Cardiac muscle cell (in vitro differentiated cells and primary cell): ENCODE measurements at regions not wholly inside any gene's neighbourhood (a gene's known extent, or its start where the extent isn't known, plus 50 kb on each side); places are given as distances from the start of the nearest gene placed in this dataset.

Experiments
- DNase-seq, 2 donors: peaks; one replicate each; pipeline versions ENCODE4 v3.0.0 to v3.0.0-alpha.2; 2010 to 2017; ENCODE audit warnings: low read depth in 1 of 2, low spot score in 1 of 2
- H3K27ac ChIP-seq: fragments of 200-600 bp; sonication (generic); 2 replicates; pipeline ENCODE4 v1.5.1; 2016
- H3K27me3 ChIP-seq: fragments of 200-600 bp; sonication (generic); 2 replicates; pipeline ENCODE4 v1.6.0; 2016; ENCODE audit warnings: control low read depth
- H3K36me3 ChIP-seq: fragments of 200-600 bp; sonication (generic); 2 replicates; pipeline ENCODE4 v1.5.1; 2016; ENCODE audit warnings: control low read depth
- H3K4me1 ChIP-seq: fragments of 200-600 bp; sonication (generic); 2 replicates; pipeline ENCODE4 v1.8.1; 2017; ENCODE audit warnings: low read depth, mild to moderate bottlenecking, mixed run types
- H3K4me3 ChIP-seq: fragments of 200-600 bp; sonication (generic); 2 replicates; pipeline ENCODE4 v1.5.1; 2016; ENCODE audit warnings: mild to moderate bottlenecking
- H3K9me3 ChIP-seq: fragments of 200-600 bp; sonication (generic); 2 replicates; pipeline ENCODE4 v1.5.1; 2017; ENCODE audit warnings: low read depth, mild to moderate bottlenecking, control low read depth
- CTCF ChIP-seq: IDR thresholded peaks from 2 replicates; pipeline ENCODE4 v1.5.1; 2012; ENCODE audit warnings: low read depth, mild to moderate bottlenecking, low read length

- H3K4me1 ChIP-seq, result no peaks in the 10 kb centered on the region
- H3K27me3 ChIP-seq, result no peaks in the 10 kb centered on the region
- no peak for TF ChIP-seq CTCF
Observed at GRCh38 chr10:42973411-42973810, 103.5 kb upstream of the RET start.

DNA sequence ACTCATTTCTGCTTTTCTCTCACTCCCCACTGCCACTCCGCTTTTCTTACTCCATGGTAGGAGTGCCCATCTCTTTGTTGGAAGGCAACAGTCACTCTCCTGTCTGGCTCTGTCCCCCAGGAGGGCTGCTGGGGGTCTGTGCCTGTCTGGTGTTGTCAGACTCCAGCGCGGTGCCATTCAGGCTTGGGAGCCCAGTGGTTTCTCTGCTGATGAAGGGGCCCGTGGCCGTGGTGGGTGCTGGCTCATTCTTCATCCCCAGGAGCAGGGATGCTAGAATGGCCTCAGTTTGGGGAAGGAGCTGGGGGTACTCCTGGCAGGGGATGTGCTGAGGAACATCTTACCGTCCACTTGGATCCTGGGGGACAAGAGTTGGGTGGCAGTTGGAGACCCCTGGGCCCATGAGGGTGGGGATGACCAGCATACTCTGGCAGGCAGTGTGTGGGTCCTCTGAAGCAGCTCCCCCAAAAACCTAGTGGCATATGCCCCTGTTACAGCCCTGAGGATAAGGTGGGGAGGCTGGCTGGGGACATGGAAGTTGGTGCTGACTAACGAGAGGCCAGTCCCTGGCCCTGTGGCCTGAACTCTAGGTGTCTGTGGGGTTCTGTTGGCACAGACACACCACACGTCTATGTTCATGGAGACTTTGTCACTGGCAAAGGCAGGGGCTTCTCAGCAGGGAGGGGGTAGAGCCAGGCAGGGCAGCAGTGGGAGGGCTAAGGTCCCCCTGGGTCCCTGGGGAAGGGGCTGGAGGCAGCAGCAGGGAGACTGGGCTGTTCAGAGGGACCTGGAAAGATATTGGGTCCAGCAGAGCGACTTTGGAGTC is 102.8 kb upstream of the RET start:
- no peak overlapping the region for H3K27ac ChIP-seq
- no peaks in the 10 kb centered on the region for H3K27me3 ChIP-seq
- no peaks in the 10 kb centered on the region for H3K9me3 ChIP-seq
- DNase-seq, result no peak
- no peak for TF ChIP-seq CTCF
- H3K4me3 ChIP-seq, result no peak overlapping the region
- H3K4me1 ChIP-seq, result no peaks in the 10 kb centered on the region
- H3K36me3 ChIP-seq, result no peaks in the 10 kb centered on the region

More at GRCh38 chr10:42973411-42973810, 103.5 kb upstream of the RET start:
- no peak for DNase-seq
- no peaks in the 10 kb centered on the region for H3K36me3 ChIP-seq
- H3K4me3 ChIP-seq, result no peak overlapping the region
- H3K9me3 ChIP-seq, result no peaks in the 10 kb centered on the region
- no peak overlapping the region for H3K27ac ChIP-seq

GRCh38 chr10:42974693-42975002 is 102.2 kb upstream of the RET start:
- Histone ChIP-seq H3K36me3 (no peaks in the 10 kb centered on the region), H3K4me3 (no peak overlapping the region), H3K9me3 (no peaks in the 10 kb centered on the region), H3K4me1 (no peaks in the 10 kb centered on the region), H3K27ac (no peak overlapping the region), H3K27me3 (no peaks in the 10 kb centered on the region)
- no peak for TF ChIP-seq CTCF
- no peak for DNase-seq

GRCh38 chr10:42975005-42975493 is 101.8 kb upstream of the RET start:
- Histone ChIP-seq H3K4me1 (no peaks in the 10 kb centered on the region), H3K27ac (no peak overlapping the region), H3K9me3 (no peaks in the 10 kb centered on the region), H3K27me3 (no peaks in the 10 kb centered on the region), H3K36me3 (no peaks in the 10 kb centered on the region), H3K4me3 (no peak overlapping the region)
- DNase-seq, result no peak
- TF ChIP-seq CTCF, result no peak

- no peaks in the 10 kb centered on the region for H3K4me1 ChIP-seq
- H3K27me3 ChIP-seq, result no peaks in the 10 kb centered on the region
- H3K27ac ChIP-seq, result no peak overlapping the region
- DNase-seq, result no peak
- no peaks in the 10 kb centered on the region for H3K36me3 ChIP-seq
- TF ChIP-seq CTCF, result no peak
- H3K4me3 ChIP-seq, result no peak overlapping the region
- no peaks in the 10 kb centered on the region for H3K9me3 ChIP-seq
Observed at GRCh38 chr10:42975558-42976340, 101.1 kb upstream of the RET start.
